ENCODE measurements at regions not wholly inside any gene's neighbourhood (a gene's known extent, or its start where the extent isn't known, plus 50 kb on each side); places are given as distances from the start of the nearest gene placed in this dataset.

DNA sequence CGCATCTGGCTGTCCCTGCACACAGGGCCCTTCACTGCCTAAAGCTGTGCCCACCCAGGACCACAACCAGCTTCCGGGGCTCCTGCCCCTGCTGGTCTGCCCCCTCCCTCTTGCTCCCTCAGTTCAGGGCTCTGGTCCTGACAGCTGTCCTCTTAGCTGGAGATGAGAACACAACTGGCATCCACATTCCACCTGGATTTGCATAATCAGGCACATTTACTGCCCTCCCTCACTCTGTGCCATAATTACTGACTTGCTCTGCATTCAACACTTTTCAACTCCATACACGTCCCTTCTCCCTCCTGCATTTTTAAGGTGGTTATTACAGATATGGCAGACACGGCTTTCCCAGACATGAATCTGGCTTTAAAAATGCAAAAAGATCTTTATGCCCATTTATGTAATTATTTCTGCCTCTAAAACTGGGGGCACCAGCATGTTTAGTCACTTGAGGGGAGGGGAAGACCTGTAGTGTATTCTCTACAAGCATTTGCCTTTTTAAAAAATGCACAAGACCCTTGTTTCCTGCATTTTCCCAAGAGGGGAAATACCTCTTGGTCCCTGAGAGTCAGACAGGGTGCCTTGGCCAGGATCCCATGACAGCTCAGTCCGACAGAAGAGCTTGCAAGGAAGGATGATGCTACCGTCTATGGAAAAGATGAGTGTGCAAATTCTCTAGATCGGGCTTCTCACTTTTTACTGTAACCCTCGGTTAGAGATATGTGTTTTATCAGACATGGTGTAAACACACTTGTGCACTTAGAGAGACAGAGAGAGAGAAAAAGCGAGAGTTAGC, 401.8 kb downstream of the PREX1 start:
- Histone ChIP-seq H3K36me3 (no peaks in the 10 kb centered on the region), H3K27me3 (no peaks in the 10 kb centered on the region), H3K4me3 (no peak overlapping the region), H3K9me3 (no peaks in the 10 kb centered on the region), H3K4me1 (no peaks in the 10 kb centered on the region), H3K27ac (no peak overlapping the region)
- no peak for DNase-seq (ENCODE audit: low spot score in 2 of 2)
- intact Hi-C loops (cut with DNase I): no loop called here
- TF ChIP-seq, protein P1, sequence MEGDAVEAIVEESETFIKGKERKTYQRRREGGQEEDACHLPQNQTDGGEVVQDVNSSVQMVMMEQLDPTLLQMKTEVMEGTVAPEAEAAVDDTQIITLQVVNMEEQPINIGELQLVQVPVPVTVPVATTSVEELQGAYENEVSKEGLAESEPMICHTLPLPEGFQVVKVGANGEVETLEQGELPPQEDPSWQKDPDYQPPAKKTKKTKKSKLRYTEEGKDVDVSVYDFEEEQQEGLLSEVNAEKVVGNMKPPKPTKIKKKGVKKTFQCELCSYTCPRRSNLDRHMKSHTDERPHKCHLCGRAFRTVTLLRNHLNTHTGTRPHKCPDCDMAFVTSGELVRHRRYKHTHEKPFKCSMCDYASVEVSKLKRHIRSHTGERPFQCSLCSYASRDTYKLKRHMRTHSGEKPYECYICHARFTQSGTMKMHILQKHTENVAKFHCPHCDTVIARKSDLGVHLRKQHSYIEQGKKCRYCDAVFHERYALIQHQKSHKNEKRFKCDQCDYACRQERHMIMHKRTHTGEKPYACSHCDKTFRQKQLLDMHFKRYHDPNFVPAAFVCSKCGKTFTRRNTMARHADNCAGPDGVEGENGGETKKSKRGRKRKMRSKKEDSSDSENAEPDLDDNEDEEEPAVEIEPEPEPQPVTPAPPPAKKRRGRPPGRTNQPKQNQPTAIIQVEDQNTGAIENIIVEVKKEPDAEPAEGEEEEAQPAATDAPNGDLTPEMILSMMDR (IDR thresholded peaks at IDR 0.05): no peak

DNA sequence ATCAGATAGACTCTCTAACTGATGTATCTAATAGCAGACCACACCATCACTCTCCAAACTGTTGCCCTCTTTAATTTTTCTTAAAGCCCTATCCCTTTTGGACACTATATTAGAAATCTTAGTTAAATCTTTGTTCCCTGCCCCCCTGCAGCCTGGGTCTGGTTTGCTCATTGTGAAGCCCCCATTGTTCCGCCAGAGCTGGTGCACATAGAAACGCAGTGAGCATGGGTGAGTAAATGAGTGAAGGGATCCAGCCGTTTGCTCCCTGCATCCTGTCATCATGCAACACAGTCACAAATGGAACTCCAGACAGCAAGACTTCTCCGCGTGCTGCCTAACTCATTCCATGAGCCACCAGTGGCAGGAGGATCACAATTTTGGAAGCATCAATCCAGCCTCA, 402.5 kb downstream of the PREX1 start:
- TF ChIP-seq, protein P1 (IDR thresholded peaks at IDR 0.05): no peak
- no peak overlapping the region for H3K27ac ChIP-seq
- H3K9me3 ChIP-seq: no peaks in the 10 kb centered on the region
- no peaks in the 10 kb centered on the region for H3K36me3 ChIP-seq
- DNase-seq (ENCODE audit: low spot score in 2 of 2): no peak
- H3K4me1 ChIP-seq: no peaks in the 10 kb centered on the region
- intact Hi-C loops (cut with DNase I): no loop called here
- no peak overlapping the region for H3K4me3 ChIP-seq
- no peaks in the 10 kb centered on the region for H3K27me3 ChIP-seq

DNA sequence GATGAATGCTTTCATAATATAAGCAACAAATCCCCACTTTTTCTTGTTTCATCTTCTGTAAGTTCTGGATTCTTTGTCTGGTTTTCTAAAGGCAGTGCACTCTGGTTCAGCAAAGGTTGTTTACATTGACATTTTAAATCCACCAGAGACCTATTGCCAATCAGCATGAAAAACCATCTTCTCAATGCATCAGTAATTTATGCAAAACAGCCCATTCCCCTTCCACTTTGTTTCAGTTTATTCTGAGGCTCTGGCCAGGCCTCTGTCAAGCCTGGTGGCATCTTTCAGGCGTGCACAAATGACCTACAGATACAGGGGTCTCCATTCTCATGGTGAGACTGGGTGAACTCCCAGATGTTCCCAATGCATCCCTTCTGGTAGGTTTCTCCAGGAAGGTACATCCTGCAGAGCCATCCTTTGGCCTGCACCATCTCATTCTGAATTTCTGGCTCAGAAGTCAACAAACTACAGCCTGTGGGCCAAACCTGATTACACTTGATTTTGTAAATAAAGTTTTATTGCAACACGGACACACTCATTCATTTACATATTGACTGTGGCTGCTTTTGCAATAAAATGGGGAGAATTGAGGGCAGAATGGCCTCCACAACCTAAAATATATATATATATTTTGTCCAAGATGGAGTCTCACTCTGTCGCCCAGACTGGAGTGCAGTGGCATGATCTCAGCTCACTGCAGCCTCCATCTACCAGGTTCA, 405.4 kb downstream of the PREX1 start:
- Histone ChIP-seq H3K4me1 (no peaks in the 10 kb centered on the region), H3K4me3 (no peak overlapping the region), H3K27ac (no peak overlapping the region), H3K27me3 (no peaks in the 10 kb centered on the region), H3K9me3 (no peaks in the 10 kb centered on the region), H3K36me3 (no peaks in the 10 kb centered on the region)
- no peak for DNase-seq (ENCODE audit: low spot score in 2 of 2)
- TF ChIP-seq, protein P1 (IDR thresholded peaks at IDR 0.05): no peak
- intact Hi-C loops (cut with DNase I): no loop called here

DNA sequence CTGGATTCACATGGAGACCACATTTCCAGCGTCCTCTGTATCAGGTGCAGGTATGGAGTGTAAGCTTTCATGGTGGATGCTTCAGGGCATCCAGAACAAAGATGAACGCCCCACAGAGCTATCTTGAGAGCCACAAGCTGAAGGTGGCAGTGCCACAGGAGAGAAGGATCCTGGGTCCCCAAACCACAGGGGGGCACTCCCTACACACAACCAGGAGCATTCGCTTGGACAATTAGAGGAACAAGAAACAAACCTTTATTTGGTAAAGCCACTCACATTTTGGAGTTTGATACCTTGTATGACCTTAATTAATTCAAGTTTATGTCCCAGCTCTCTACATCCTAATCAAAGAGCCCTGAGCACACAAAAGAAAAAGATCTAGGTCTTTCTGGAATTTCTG, 406.3 kb downstream of the PREX1 start:
- no peak overlapping the region for H3K4me3 ChIP-seq
- intact Hi-C loops (cut with DNase I): no loop called here
- H3K27me3 ChIP-seq: no peaks in the 10 kb centered on the region
- TF ChIP-seq, protein P1 (IDR thresholded peaks at IDR 0.05): no peak
- DNase-seq (ENCODE audit: low spot score in 2 of 2): no peak
- H3K27ac ChIP-seq: no peak overlapping the region
- no peaks in the 10 kb centered on the region for H3K4me1 ChIP-seq
- H3K36me3 ChIP-seq: no peaks in the 10 kb centered on the region
- H3K9me3 ChIP-seq: no peaks in the 10 kb centered on the region

DNA sequence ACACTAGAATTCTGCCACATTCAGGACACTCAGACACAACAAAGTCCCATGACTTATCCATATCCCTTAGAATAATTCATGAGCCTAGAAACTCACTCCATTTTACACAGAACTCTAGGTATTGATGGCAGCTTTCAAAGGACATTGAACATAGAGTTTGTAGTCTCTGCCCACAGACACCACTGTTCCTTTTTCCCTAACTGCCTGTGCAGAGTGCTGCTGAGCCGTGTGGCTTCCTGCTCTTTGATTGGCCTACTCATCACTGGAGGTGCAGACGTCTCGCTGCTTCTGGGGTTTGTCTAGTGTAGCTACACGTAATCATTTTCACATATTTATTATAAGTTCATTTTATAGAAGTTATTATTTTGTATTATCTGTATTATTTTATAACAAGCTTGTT, 407.6 kb downstream of the PREX1 start:
- no peaks in the 10 kb centered on the region for H3K36me3 ChIP-seq
- no peak for DNase-seq (ENCODE audit: low spot score in 2 of 2)
- intact Hi-C loops (cut with DNase I): no loop called here

More for the DNA sequence above, 407.6 kb downstream of the PREX1 start:
- no peak overlapping the region for H3K27ac ChIP-seq
- H3K27me3 ChIP-seq: no peaks in the 10 kb centered on the region
- no peaks in the 10 kb centered on the region for H3K9me3 ChIP-seq
- TF ChIP-seq, protein P1 (IDR thresholded peaks at IDR 0.05): no peak
- H3K4me3 ChIP-seq: no peak overlapping the region
- no peaks in the 10 kb centered on the region for H3K4me1 ChIP-seq

Measured in ascending aorta (tissue), 2 donors.